PC-9 (cell line): ENCODE measurements at regions not wholly inside any gene's neighbourhood (a gene's known extent, or its start where the extent isn't known, plus 50 kb on each side); places are given as distances from the start of the nearest gene placed in this dataset.

Experiments
- BruUV-seq: library from RNA; stranded (reverse); fragments of 400-500 nt; replicated peaks from 2 replicates; lab custom pipeline; 2021; lab: Mats Ljungman, UMichigan
- CTCF ChIA-PET: fragments of 300-600 bp; sonication (Branson Sonifier 250); formaldehyde crosslinking; loops from one replicate; lab custom pipeline; 2022; ENCODE audit warnings: antibody characterized with exemption; lab: Charles Lee
- POLR2A ChIA-PET: fragments of 300-600 bp; sonication (Branson Sonifier 250); formaldehyde crosslinking; loops from one replicate; lab custom pipeline; 2022; ENCODE audit warnings: antibody characterized with exemption; ENCODE audit not compliant: unreplicated experiment; lab: Charles Lee
- DNase-seq, 2 experiments: peaks; one replicate each; pipeline versions ENCODE4 v3.0.0 to v3.0.0-alpha.2; 2015 to 2022; ENCODE audit warnings: mixed read lengths in 1 of 2
- H2AFZ ChIP-seq: fragments of 200-600 bp; sonication (generic); 2 replicates; pipeline ENCODE4 v1.8.1; 2017; ENCODE audit warnings: antibody characterized with exemption
- H3F3A ChIP-seq: fragments of 200-600 bp; sonication (generic); 2 replicates; pipeline ENCODE4 v1.8.1; 2017; ENCODE audit warnings: antibody characterized with exemption, mild to moderate bottlenecking, low read depth; ENCODE audit not compliant: insufficient read depth
- H3K27ac ChIP-seq: fragments of 200-600 bp; sonication (generic); 2 replicates; pipeline ENCODE4 v1.6.1; 2016; ENCODE audit warnings: mixed run types
- H3K27me3 ChIP-seq: fragments of 200-600 bp; sonication (generic); 2 replicates; pipeline ENCODE4 v1.6.1; 2016; ENCODE audit warnings: low read depth, mixed run types; ENCODE audit not compliant: insufficient read depth
- H3K36me3 ChIP-seq: fragments of 200-600 bp; sonication (generic); 2 replicates; pipeline ENCODE4 v1.6.1; 2016; ENCODE audit warnings: low read depth, mixed run types
- H3K4me1 ChIP-seq: fragments of 200-600 bp; sonication (generic); replicated peaks from 2 replicates; pipeline ENCODE4 v1.6.1; 2016; ENCODE audit warnings: mixed run types; ENCODE audit not compliant: insufficient read depth
- H3K4me2 ChIP-seq: fragments of 200-600 bp; sonication (generic); 2 replicates; pipeline ENCODE4 v1.6.1; 2017; ENCODE audit warnings: mixed run types
- H3K4me3 ChIP-seq: fragments of 200-600 bp; sonication (generic); 2 replicates; pipeline ENCODE4 v1.6.1; 2016; ENCODE audit warnings: mixed run types
- H3K79me2 ChIP-seq: fragments of 200-600 bp; sonication (generic); 2 replicates; pipeline ENCODE4 v1.6.1; 2017; ENCODE audit warnings: low read depth, mixed run types
- H3K9me2 ChIP-seq: fragments of 200-600 bp; sonication (generic); 2 replicates; pipeline ENCODE4 v1.8.1; 2017; ENCODE audit warnings: mild to moderate bottlenecking; ENCODE audit not compliant: insufficient read depth
- H3K9me3 ChIP-seq: fragments of 200-600 bp; sonication (generic); 2 replicates; pipeline ENCODE4 v1.8.1; 2016; ENCODE audit warnings: low read depth; ENCODE audit not compliant: insufficient read depth
- H4K20me1 ChIP-seq: fragments of 200-600 bp; sonication (generic); 2 replicates; pipeline ENCODE4 v1.8.1; 2017; ENCODE audit not compliant: insufficient read depth
- EZH2 ChIP-seq: fragments of 200-600 bp; sonication (generic); IDR thresholded peaks from 2 replicates; pipeline ENCODE4 v1.8.0; 2017; ENCODE audit warnings: antibody characterized with exemption, low read depth
- intact Hi-C: fragments of 100-400 bp; cut with micrococcal nuclease; formaldehyde crosslinking; loops from one replicate; pipeline ENCODE4 v1.10.0; 2022; ENCODE audit not compliant: unreplicated experiment
- TF ChIP-seq, protein P1 (sequence below): fragments of 200-600 bp; sonication (generic); conservative IDR thresholded peaks from 2 replicates; pipeline ENCODE4 v1.6.1; 2017; ENCODE audit warnings: mixed run types, antibody characterized with exemption, mild to moderate bottlenecking, moderate library complexity

DNA sequence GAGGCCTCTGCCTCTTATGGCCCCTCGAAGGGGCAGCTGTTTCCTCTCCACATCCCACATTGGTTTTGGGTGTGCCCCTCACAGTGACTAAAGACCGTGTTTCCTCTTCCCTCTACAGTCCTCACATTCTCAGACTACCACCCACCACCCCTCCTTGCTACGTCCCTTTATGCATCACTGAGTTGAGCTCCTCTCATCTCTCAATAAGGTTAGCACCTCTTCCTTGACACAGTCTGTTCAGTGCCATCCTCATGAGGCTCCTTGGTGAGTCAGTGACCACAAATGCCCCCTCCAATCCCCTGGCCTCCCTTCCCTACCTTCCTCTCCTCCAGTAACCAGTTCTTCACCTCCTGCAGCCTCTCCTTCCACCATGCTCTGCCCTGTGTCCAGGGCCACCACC, 239.1 kb upstream of the MYO3A start:
- Histone ChIP-seq H3K9me2 (no peaks in the 10 kb centered on the region), H3K27me3 (no peaks in the 10 kb centered on the region), H3K4me3 (no peak overlapping the region), H3K79me2 (no peaks in the 10 kb centered on the region), H3K4me2 (no peak overlapping the region), H2AFZ (no peak overlapping the region), H3K9me3 (no peaks in the 10 kb centered on the region), H3K27ac (no peak overlapping the region), H4K20me1 (no peaks in the 10 kb centered on the region), H3F3A (no peaks in the 10 kb centered on the region), H3K4me1 (no peaks in the 10 kb centered on the region), H3K36me3 (no peaks in the 10 kb centered on the region)
- CTCF ChIA-PET = no interaction called here
- POLR2A ChIA-PET = no interaction called here
- no peak for DNase-seq
- TF ChIP-seq, protein P1, sequence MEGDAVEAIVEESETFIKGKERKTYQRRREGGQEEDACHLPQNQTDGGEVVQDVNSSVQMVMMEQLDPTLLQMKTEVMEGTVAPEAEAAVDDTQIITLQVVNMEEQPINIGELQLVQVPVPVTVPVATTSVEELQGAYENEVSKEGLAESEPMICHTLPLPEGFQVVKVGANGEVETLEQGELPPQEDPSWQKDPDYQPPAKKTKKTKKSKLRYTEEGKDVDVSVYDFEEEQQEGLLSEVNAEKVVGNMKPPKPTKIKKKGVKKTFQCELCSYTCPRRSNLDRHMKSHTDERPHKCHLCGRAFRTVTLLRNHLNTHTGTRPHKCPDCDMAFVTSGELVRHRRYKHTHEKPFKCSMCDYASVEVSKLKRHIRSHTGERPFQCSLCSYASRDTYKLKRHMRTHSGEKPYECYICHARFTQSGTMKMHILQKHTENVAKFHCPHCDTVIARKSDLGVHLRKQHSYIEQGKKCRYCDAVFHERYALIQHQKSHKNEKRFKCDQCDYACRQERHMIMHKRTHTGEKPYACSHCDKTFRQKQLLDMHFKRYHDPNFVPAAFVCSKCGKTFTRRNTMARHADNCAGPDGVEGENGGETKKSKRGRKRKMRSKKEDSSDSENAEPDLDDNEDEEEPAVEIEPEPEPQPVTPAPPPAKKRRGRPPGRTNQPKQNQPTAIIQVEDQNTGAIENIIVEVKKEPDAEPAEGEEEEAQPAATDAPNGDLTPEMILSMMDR = no peak
- no peak for TF ChIP-seq EZH2
- no TSS peak for BruUV-seq
- intact Hi-C loops = no loop called here

DNA sequence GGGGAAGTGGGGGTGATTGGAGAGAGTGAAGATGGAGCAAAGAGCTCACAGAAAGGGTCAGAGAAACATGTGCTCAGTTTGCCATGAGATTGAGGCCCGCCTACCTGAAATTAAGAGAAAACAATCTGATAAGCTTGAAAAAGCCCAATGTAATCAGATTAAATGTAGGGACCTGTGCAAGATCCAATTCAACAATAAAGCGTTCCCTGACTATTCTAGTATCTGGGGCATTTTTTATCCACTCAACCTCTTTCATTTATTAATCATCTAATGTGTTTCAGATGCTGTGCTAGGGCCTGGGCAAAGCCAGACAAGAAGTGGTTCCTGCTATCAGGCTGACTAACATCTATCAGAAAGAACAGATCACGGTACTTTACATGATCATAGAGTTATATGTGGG, 238.4 kb upstream of the MYO3A start:
- H3K79me2 ChIP-seq = no peaks in the 10 kb centered on the region
- ChIA-PET POLR2A (no interaction called here), CTCF (no interaction called here)
- DNase-seq = no peak
- H2AFZ ChIP-seq = no peak overlapping the region
- no peaks in the 10 kb centered on the region for H4K20me1 ChIP-seq
- no peak for TF ChIP-seq EZH2
- TF ChIP-seq, protein P1 = no peak
- no peaks in the 10 kb centered on the region for H3K9me3 ChIP-seq
- no peak overlapping the region for H3K27ac ChIP-seq
- no peak overlapping the region for H3K4me2 ChIP-seq
- no peaks in the 10 kb centered on the region for H3K27me3 ChIP-seq
- H3K4me1 ChIP-seq = no peaks in the 10 kb centered on the region
- no TSS peak for BruUV-seq
- intact Hi-C loops = no loop called here
- no peak overlapping the region for H3K4me3 ChIP-seq
- no peaks in the 10 kb centered on the region for H3F3A ChIP-seq
- H3K36me3 ChIP-seq = no peaks in the 10 kb centered on the region
- no peaks in the 10 kb centered on the region for H3K9me2 ChIP-seq

DNA sequence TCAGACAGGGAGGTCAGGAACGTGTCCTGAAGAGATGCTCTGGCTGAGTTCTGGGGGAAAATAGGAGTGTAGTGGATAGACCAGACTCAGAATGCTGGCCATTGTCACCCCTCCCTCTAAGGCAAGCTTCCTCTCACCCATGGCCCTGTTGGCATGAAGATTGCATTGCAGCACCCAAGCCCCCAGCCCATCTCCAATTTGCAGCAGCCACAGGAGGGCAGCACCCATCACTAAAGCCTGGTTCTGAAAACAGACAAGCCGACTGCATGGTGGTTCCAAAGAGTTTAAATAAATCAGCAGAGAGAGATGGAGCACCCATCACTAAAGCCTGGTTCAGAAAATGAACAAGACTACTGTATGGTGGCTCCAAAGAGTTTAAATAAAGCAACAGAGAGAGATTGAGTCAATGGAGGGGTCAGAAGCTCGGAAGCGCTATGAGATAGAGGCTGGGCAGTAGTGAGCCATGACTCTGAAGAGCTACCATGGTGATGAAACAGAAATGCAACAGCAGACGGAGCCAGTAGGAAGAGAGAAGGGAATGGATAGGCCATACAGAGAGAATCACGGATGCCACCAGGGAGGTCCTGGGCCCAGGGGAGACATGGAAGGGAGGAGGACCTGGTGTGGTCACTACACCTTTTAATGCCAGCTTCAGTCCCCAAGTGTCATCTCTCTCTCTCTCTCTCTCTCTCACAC, 237.9 kb upstream of the MYO3A start:
- intact Hi-C loops = no loop called here
- Histone ChIP-seq H3K9me3 (no peaks in the 10 kb centered on the region), H3K4me2 (no peak overlapping the region), H2AFZ (no peak overlapping the region), H3K27me3 (no peaks in the 10 kb centered on the region), H4K20me1 (no peaks in the 10 kb centered on the region), H3F3A (no peaks in the 10 kb centered on the region), H3K27ac (no peak overlapping the region), H3K79me2 (no peaks in the 10 kb centered on the region), H3K9me2 (no peaks in the 10 kb centered on the region), H3K36me3 (no peaks in the 10 kb centered on the region), H3K4me1 (no peaks in the 10 kb centered on the region), H3K4me3 (no peak overlapping the region)
- TF ChIP-seq EZH2 = no peak
- POLR2A ChIA-PET = no interaction called here
- CTCF ChIA-PET = interaction anchor here (0.6 kb wide), 1 partner anchor 17 kb away, joined by 4 read pairs; no protein-coding TSS in a partner anchor
- no peak for DNase-seq
- BruUV-seq = no TSS peak

DNA sequence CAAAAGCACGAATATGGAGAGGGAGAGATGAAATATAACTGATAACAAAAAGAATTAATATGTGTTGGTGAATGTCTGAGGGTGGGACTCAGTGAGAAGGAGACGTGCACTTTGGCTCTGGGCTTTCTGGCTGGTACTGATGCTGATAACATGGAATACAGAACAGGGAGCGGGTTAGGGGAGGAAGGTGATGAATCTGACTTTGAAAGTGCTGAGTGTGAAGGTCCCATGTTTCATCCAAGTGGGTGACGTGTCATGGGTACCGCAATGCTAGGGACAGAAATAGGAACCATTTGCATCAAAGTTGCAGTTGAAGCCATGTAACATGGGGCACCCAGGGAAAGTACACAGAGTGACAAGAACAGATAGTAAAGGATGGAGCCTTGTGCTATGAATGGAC, 236.6 kb upstream of the MYO3A start:
- no peaks in the 10 kb centered on the region for H3F3A ChIP-seq
- TF ChIP-seq, protein P1 = no peak
- TF ChIP-seq EZH2 = no peak
- DNase-seq = no peak
- no peaks in the 10 kb centered on the region for H3K27me3 ChIP-seq
- no TSS peak for BruUV-seq
- no peaks in the 10 kb centered on the region for H3K36me3 ChIP-seq
- no peaks in the 10 kb centered on the region for H4K20me1 ChIP-seq
- no peaks in the 10 kb centered on the region for H3K79me2 ChIP-seq
- ChIA-PET CTCF (no interaction called here), POLR2A (no interaction called here)
- intact Hi-C loops = no loop called here
- no peak overlapping the region for H3K4me3 ChIP-seq
- no peaks in the 10 kb centered on the region for H3K4me1 ChIP-seq
- H3K9me2 ChIP-seq = no peaks in the 10 kb centered on the region
- H3K9me3 ChIP-seq = no peaks in the 10 kb centered on the region
- H3K27ac ChIP-seq = no peak overlapping the region
- H2AFZ ChIP-seq = no peak overlapping the region
- H3K4me2 ChIP-seq = no peak overlapping the region
